ENCODE measurements at regions not wholly inside any gene's neighbourhood (a gene's known extent, or its start where the extent isn't known, plus 50 kb on each side); places are given as distances from the start of the nearest gene placed in this dataset.

GRCh38 chr15:85874236-85874635 is 79.5 kb upstream of the KLHL25 start:
- CTCF ChIA-PET = no interaction called here
- no peaks in the 10 kb centered on the region for H3K4me1 Mint-ChIP-seq
- no peaks in the 10 kb centered on the region for H3K9me3 Mint-ChIP-seq
- H3K4me3 Mint-ChIP-seq = no peak overlapping the region
- no peaks in the 10 kb centered on the region for H3K36me3 Mint-ChIP-seq
- H3K27ac Mint-ChIP-seq = no peak overlapping the region
- peaks cover 33% of the 10 kb centered on the region for H3K27me3 Mint-ChIP-seq
- DNase-seq = no peak

- CTCF ChIA-PET = no interaction called here
- Mint-ChIP-seq H3K4me3 (no peak overlapping the region), H3K4me1 (no peaks in the 10 kb centered on the region), H3K9me3 (no peaks in the 10 kb centered on the region), H3K36me3 (no peaks in the 10 kb centered on the region), H3K27ac (no peak overlapping the region), H3K27me3 (peaks cover 48% of the 10 kb centered on the region)
- no peak for DNase-seq
These were observed 81.0 kb upstream of the KLHL25 start for GRCh38 chr15:85875756-85876155.

GRCh38 chr15:85878828-85879225 is 84.1 kb upstream of the KLHL25 start:
- Mint-ChIP-seq H3K9me3 (no peaks in the 10 kb centered on the region), H3K4me1 (no peaks in the 10 kb centered on the region), H3K27ac (no peak overlapping the region), H3K36me3 (no peaks in the 10 kb centered on the region), H3K4me3 (no peak overlapping the region), H3K27me3 (peaks cover 44% of the 10 kb centered on the region)
- CTCF ChIA-PET = no interaction called here
- DNase-seq = no peak

GRCh38 chr15:85879334-85880163 is 84.8 kb upstream of the KLHL25 start:
- H3K36me3 Mint-ChIP-seq = no peaks in the 10 kb centered on the region
- H3K27me3 Mint-ChIP-seq = peaks cover 41% of the 10 kb centered on the region
- H3K9me3 Mint-ChIP-seq = no peaks in the 10 kb centered on the region
- CTCF ChIA-PET = no interaction called here
- H3K4me1 Mint-ChIP-seq = no peaks in the 10 kb centered on the region
- no peak overlapping the region for H3K27ac Mint-ChIP-seq
- no peak overlapping the region for H3K4me3 Mint-ChIP-seq
- DNase-seq = no peak

GRCh38 chr15:85880501-85881190 is 85.9 kb upstream of the KLHL25 start:
- DNase-seq = no peak
- Mint-ChIP-seq H3K36me3 (no peaks in the 10 kb centered on the region), H3K27me3 (peaks cover 46% of the 10 kb centered on the region), H3K4me1 (no peaks in the 10 kb centered on the region), H3K4me3 (no peak overlapping the region), H3K9me3 (no peaks in the 10 kb centered on the region), H3K27ac (no peak overlapping the region)
- CTCF ChIA-PET = interaction anchor here (0.7 kb wide), 1 partner anchor 1854 kb away, joined by 3 read pairs; no protein-coding TSS in a partner anchor

GRCh38 chr15:85886309-85886811 is 91.6 kb upstream of the KLHL25 start:
- H3K27me3 Mint-ChIP-seq = peaks cover 16% of the 10 kb centered on the region
- H3K4me1 Mint-ChIP-seq = no peaks in the 10 kb centered on the region
- CTCF ChIA-PET = no interaction called here

GRCh38 chr15:85889956-85890619 is 95.4 kb upstream of the KLHL25 start:
- Mint-ChIP-seq H3K27me3 (peaks cover 15% of the 10 kb centered on the region), H3K4me1 (no peaks in the 10 kb centered on the region), H3K9me3 (no peaks in the 10 kb centered on the region), H3K4me3 (no peak overlapping the region), H3K27ac (no peak overlapping the region), H3K36me3 (no peaks in the 10 kb centered on the region)
- CTCF ChIA-PET = interaction anchor here (0.6 kb wide), 1 partner anchor 330 kb away, joined by 3 read pairs; no protein-coding TSS in a partner anchor
- no peak for DNase-seq

More at GRCh38 chr15:85886309-85886811, 91.6 kb upstream of the KLHL25 start:
- Mint-ChIP-seq H3K9me3 (no peaks in the 10 kb centered on the region), H3K4me3 (no peak overlapping the region), H3K27ac (no peak overlapping the region), H3K36me3 (no peaks in the 10 kb centered on the region)
- DNase-seq = no peak

GRCh38 chr15:85890620-85890980 is 95.9 kb upstream of the KLHL25 start:
- Mint-ChIP-seq H3K36me3 (no peaks in the 10 kb centered on the region), H3K4me1 (no peaks in the 10 kb centered on the region), H3K27me3 (peaks cover 11% of the 10 kb centered on the region), H3K27ac (no peak overlapping the region), H3K4me3 (no peak overlapping the region), H3K9me3 (no peaks in the 10 kb centered on the region)
- DNase-seq = no peak
- CTCF ChIA-PET = no interaction called here

GRCh38 chr15:85891470-85891869 is 96.7 kb upstream of the KLHL25 start:
- Mint-ChIP-seq H3K4me3 (no peak overlapping the region), H3K4me1 (no peaks in the 10 kb centered on the region)

GRCh38 chr15:85892232-85892631 is 97.5 kb upstream of the KLHL25 start:
- Mint-ChIP-seq H3K4me3 (no peak overlapping the region), H3K27me3 (peaks cover 17% of the 10 kb centered on the region), H3K36me3 (no peaks in the 10 kb centered on the region), H3K4me1 (no peaks in the 10 kb centered on the region), H3K9me3 (peaks cover 5% of the 10 kb centered on the region), H3K27ac (no peak overlapping the region)
- no peak for DNase-seq
- CTCF ChIA-PET = no interaction called here

More at GRCh38 chr15:85891470-85891869, 96.7 kb upstream of the KLHL25 start:
- CTCF ChIA-PET = no interaction called here
- Mint-ChIP-seq H3K9me3 (no peaks in the 10 kb centered on the region), H3K27me3 (peaks cover 11% of the 10 kb centered on the region), H3K36me3 (no peaks in the 10 kb centered on the region), H3K27ac (no peak overlapping the region)
- no peak for DNase-seq

- no peak overlapping the region for H3K27ac Mint-ChIP-seq
- H3K4me1 Mint-ChIP-seq = no peaks in the 10 kb centered on the region
- DNase-seq = no peak
- H3K36me3 Mint-ChIP-seq = no peaks in the 10 kb centered on the region
- CTCF ChIA-PET = no interaction called here
- peaks cover 16% of the 10 kb centered on the region for H3K27me3 Mint-ChIP-seq
- no peak overlapping the region for H3K4me3 Mint-ChIP-seq
- H3K9me3 Mint-ChIP-seq = peaks cover 6% of the 10 kb centered on the region
These were observed 102.6 kb upstream of the KLHL25 start for GRCh38 chr15:85897207-85897894.

- Mint-ChIP-seq H3K4me3 (no peak overlapping the region), H3K4me1 (no peaks in the 10 kb centered on the region), H3K9me3 (peaks cover 6% of the 10 kb centered on the region), H3K27me3 (peaks cover 16% of the 10 kb centered on the region), H3K36me3 (no peaks in the 10 kb centered on the region), H3K27ac (no peak overlapping the region)
- no peak for DNase-seq
- CTCF ChIA-PET = interaction anchor here (0.6 kb wide), 1 partner anchor 1929 kb away, joined by 3 read pairs; no protein-coding TSS in a partner anchor
These were observed 103.4 kb upstream of the KLHL25 start for GRCh38 chr15:85897895-85898717.

GRCh38 chr15:85899927-85900326 is 105.2 kb upstream of the KLHL25 start:
- Mint-ChIP-seq H3K36me3 (no peaks in the 10 kb centered on the region), H3K9me3 (peaks cover 6% of the 10 kb centered on the region), H3K27me3 (peaks cover 21% of the 10 kb centered on the region), H3K4me1 (no peaks in the 10 kb centered on the region), H3K27ac (no peak overlapping the region), H3K4me3 (no peak overlapping the region)
- no peak for DNase-seq
- CTCF ChIA-PET = no interaction called here
